HepG2 (cell line): ENCODE measurements at regions not wholly inside any gene's neighbourhood (a gene's known extent, or its start where the extent isn't known, plus 50 kb on each side); places are given as distances from the start of the nearest gene placed in this dataset.

ENCODE experiments used
- ATAC-seq: fragments of 200-7000 bp; cut with Tn5 transposase; 3 replicates; pipeline ENCODE4 v1.9.1; 2020; ENCODE audit warnings: mild to moderate bottlenecking, moderate library complexity
- BruUV-seq: library from RNA; stranded (reverse); fragments of 400-500 nt; replicated peaks from 2 replicates; lab custom pipeline; 2021; lab: Mats Ljungman, UMichigan
- CTCF ChIA-PET: fragments of 300-600 bp; formaldehyde crosslinking; extraction: SDS; loops from one replicate; lab custom pipeline; 2021; ENCODE audit warnings: low total read pairs, inconsistent platforms, low intra/inter-chr PET ratio; lab: Yijun Ruan, JAX
- POLR2A ChIA-PET: fragments of 350-600 bp; sonication (Branson Sonifier 250); formaldehyde crosslinking; loops from one replicate; lab custom pipeline; 2020; ENCODE audit warnings: antibody characterized with exemption, inconsistent platforms; lab: Yijun Ruan, JAX
- DNase-seq: peaks from one replicate; pipeline ENCODE4 v3.0.0-alpha.2; 2015; ENCODE audit warnings: low spot score
- FAIRE-seq: peaks from 3 replicates; lab custom pipeline; 2011; peaks lifted over from hg19 to GRCh38; lab: Jason Lieb, UNC
- H2AFZ ChIP-seq: one replicate; pipeline ENCODE4 v1.6.1; 2011; ENCODE audit warnings: low read length, inconsistent platforms
- H3K27ac ChIP-seq: fragments of 300-600 bp; 3 replicates; pipeline ENCODE4 v1.8.0; 2011; ENCODE audit warnings: mixed run types, mild to moderate bottlenecking, mixed read lengths, low read length, inconsistent platforms; ENCODE audit not compliant: insufficient read depth; ENCODE audit errors: extremely low read length
- H3K27me3 ChIP-seq, 2 experiments: fragments of 200-600 bp in 1 of 2; 2 replicates in 1 of 2; 3 replicates in 1 of 2; pipeline versions ENCODE4 v1.6.0 to v1.8.0; 2011; ENCODE audit warnings: low read length in 2 of 2, mild to moderate bottlenecking in 2 of 2, moderate library complexity in 2 of 2, inconsistent platforms in 1 of 2; ENCODE audit not compliant: insufficient read depth in 2 of 2, control insufficient read depth in 1 of 2
- H3K36me3 ChIP-seq, 2 experiments: fragments of 200-600 bp in 1 of 2; replicated peaks in 1 of 2; 2 replicates in 1 of 2; 3 replicates in 1 of 2; pipeline versions ENCODE4 v1.5.1 to v1.8.0; 2011; ENCODE audit warnings: low read length in 2 of 2, inconsistent platforms in 1 of 2; ENCODE audit not compliant: insufficient read depth in 2 of 2, control insufficient read depth in 1 of 2
- H3K4me1 ChIP-seq: 2 replicates; pipeline ENCODE4 v1.5.1; 2012; ENCODE audit warnings: low read length, inconsistent platforms; ENCODE audit not compliant: insufficient read depth
- H3K4me2 ChIP-seq: 2 replicates; pipeline ENCODE4 v1.6.0; 2011; ENCODE audit warnings: low read depth, low read length, inconsistent platforms
- H3K4me3 ChIP-seq, 3 experiments: fragments of 200-600 bp in 1 of 3; sonication (generic), shearing (Covaris generic) in 1 of 3; replicated peaks in 1 of 3; 2 replicates each; pipeline ENCODE4 v1.5.1; 2011 to 2016; ENCODE audit warnings: low read length in 3 of 3, inconsistent platforms in 2 of 3, low read depth in 2 of 3, mild to moderate bottlenecking in 2 of 3, control low read depth in 1 of 3, mixed read lengths in 1 of 3; ENCODE audit not compliant: insufficient read depth in 1 of 3
- H3K79me2 ChIP-seq: one replicate; pipeline ENCODE4 v1.6.1; 2011; ENCODE audit warnings: low read length, inconsistent platforms; ENCODE audit not compliant: insufficient read depth
- H3K9ac ChIP-seq: 2 replicates; pipeline ENCODE4 v1.6.0; 2011; ENCODE audit warnings: mild to moderate bottlenecking, low read depth, low read length, inconsistent platforms; ENCODE audit not compliant: insufficient read depth
- H3K9me3 ChIP-seq: 2 replicates; pipeline ENCODE4 v1.5.1; 2012; ENCODE audit warnings: mild to moderate bottlenecking, low read length
- H4K20me1 ChIP-seq: 2 replicates; pipeline ENCODE4 v1.6.0; 2011; ENCODE audit warnings: inconsistent platforms, mild to moderate bottlenecking, low read length, moderate library complexity; ENCODE audit not compliant: insufficient read depth
- ATAD3A ChIP-seq: sonication (generic); formaldehyde crosslinking; IDR thresholded peaks from 2 replicates; pipeline ENCODE4 v1.4.0; 2020; ENCODE audit warnings: missing genetic modification reagents
- FOXP1 ChIP-seq, 2 experiments: fragments of 450-650 bp in 1 of 2; IDR thresholded peaks; 2 replicates each; pipeline ENCODE4 v1.6.1; 2017 to 2018; ENCODE audit warnings: antibody characterized with exemption in 1 of 2
- HOXA7 ChIP-seq: sonication (generic); formaldehyde crosslinking; IDR thresholded peaks from 2 replicates; pipeline ENCODE4 v1.8.1; 2022; ENCODE audit warnings: mild to moderate bottlenecking, missing genetic modification reagents, moderate library complexity
- MEIS1 ChIP-seq: sonication (generic); formaldehyde crosslinking; IDR thresholded peaks from 2 replicates; pipeline ENCODE4 v1.9.0; 2021; ENCODE audit warnings: mild to moderate bottlenecking, missing genetic modification reagents, moderate library complexity, borderline replicate concordance
- NFRKB ChIP-seq: fragments of 450-650 bp; IDR thresholded peaks from 2 replicates; pipeline ENCODE4 v1.6.1; 2017
- NR3C1 ChIP-seq: sonication (generic); formaldehyde crosslinking; IDR thresholded peaks from 2 replicates; pipeline ENCODE4 v1.4.0; 2020; ENCODE audit warnings: missing genetic modification reagents
- RXRA ChIP-seq: sonication (generic); formaldehyde crosslinking; IDR thresholded peaks from 2 replicates; pipeline ENCODE4 v1.5.1; 2020; ENCODE audit warnings: missing genetic modification reagents
- ZBTB8A ChIP-seq: sonication (generic); formaldehyde crosslinking; IDR thresholded peaks from 2 replicates; pipeline ENCODE4 v1.4.0; 2020; ENCODE audit warnings: mild to moderate bottlenecking, low read depth, missing genetic modification reagents, borderline replicate concordance
- ZFP36L1 ChIP-seq: sonication (generic); formaldehyde crosslinking; IDR thresholded peaks from 2 replicates; pipeline ENCODE4 v1.8.0; 2022; ENCODE audit warnings: mild to moderate bottlenecking, missing genetic modification reagents, moderate library complexity
- ZNF331 ChIP-seq: sonication (generic); formaldehyde crosslinking; IDR thresholded peaks from 2 replicates; pipeline ENCODE4 v1.4.0; 2020; ENCODE audit warnings: missing genetic modification reagents
- ZNF530 ChIP-seq: sonication (generic); formaldehyde crosslinking; IDR thresholded peaks from 2 replicates; pipeline ENCODE4 v1.5.0; 2020; ENCODE audit warnings: low read depth, mild to moderate bottlenecking, missing genetic modification reagents
- ZNF598 ChIP-seq: sonication (generic); formaldehyde crosslinking; IDR thresholded peaks from 2 replicates; pipeline ENCODE4 v1.5.1; 2020; ENCODE audit warnings: mild to moderate bottlenecking, missing genetic modification reagents, borderline replicate concordance
- ZNF775 ChIP-seq: sonication (generic); formaldehyde crosslinking; IDR thresholded peaks from 2 replicates; pipeline ENCODE4 v1.4.0; 2020; ENCODE audit warnings: missing genetic modification reagents, mild to moderate bottlenecking, moderate library complexity, borderline replicate concordance
- WGBS: methylation state at CpG from one replicate; pipeline ENCODE4 v1.1.6; 2017; ENCODE audit warnings: low lambda C conversion rate; 5-methylcytosine and 5-hydroxymethylcytosine counted together
- in situ Hi-C: cut with HindIII; loops from 2 replicates; pipeline ENCODE4 v1.10.0; 2017; ENCODE audit warnings: low pct_unique_long_range_greater_than_20kb; ENCODE audit not compliant: extremely low pct_ligation_motif_present
- intact Hi-C: fragments of 100-400 bp; cut with micrococcal nuclease; formaldehyde crosslinking; loops from one replicate; pipeline ENCODE4 v1.10.0; 2022; ENCODE audit not compliant: unreplicated experiment
- TF ChIP-seq, protein P1 (sequence below): sonication (generic); formaldehyde crosslinking; conservative IDR thresholded peaks from 2 replicates; pipeline ENCODE4 v1.8.0; 2022; ENCODE audit warnings: mild to moderate bottlenecking, moderate library complexity, missing genetic modification reagents
- TF ChIP-seq, protein P2 (sequence below): IDR thresholded peaks from 2 replicates; pipeline ENCODE4 v1.4.0; 2020; ENCODE audit warnings: mild to moderate bottlenecking, missing genetic modification reagents
- TF ChIP-seq, protein P3 (sequence below): sonication (generic); formaldehyde crosslinking; IDR thresholded peaks from 2 replicates; pipeline ENCODE4 v1.4.0; 2020; ENCODE audit warnings: missing genetic modification reagents, borderline replicate concordance

DNA sequence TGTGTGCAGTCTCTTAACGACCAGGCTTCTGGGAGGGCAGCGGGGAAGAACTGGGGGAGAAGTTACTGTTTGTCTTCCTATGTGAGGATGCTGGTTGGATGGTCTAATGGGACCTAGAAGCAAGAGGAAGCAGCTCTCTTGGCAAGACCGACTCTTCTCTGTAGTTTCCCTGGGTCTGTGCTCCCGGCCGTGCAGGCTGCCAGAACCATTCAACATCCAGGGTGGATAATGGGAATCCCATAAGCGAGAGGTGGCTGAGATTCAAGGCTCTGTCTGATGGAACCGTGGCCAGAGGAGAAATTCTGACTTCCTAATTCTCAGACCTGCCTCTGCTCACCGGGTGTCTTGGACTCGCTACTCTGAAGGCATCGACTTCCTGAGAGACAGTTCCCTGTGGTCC is 561.0 kb upstream of the TBX3 start:
- Histone ChIP-seq H2AFZ (no peak overlapping the region), H3K27ac (no peak overlapping the region), H3K9me3 (no peaks in the 10 kb centered on the region), H3K4me3 (no peak overlapping the region), H3K36me3 (no peaks in the 10 kb centered on the region), H3K4me2 (no peak overlapping the region), H3K9ac (no peak overlapping the region), H4K20me1 (no peaks in the 10 kb centered on the region), H3K4me1 (no peaks in the 10 kb centered on the region), H3K27me3 (peaks cover 0 to 21% of the 10 kb centered on the region in 2 experiments; a peak in 2 of 5 replicates), H3K79me2 (no peaks in the 10 kb centered on the region)
- BruUV-seq: no TSS peak
- no peak for FAIRE-seq
- no peak for ATAC-seq
- ChIA-PET POLR2A (no interaction called here), CTCF (no interaction called here)
- WGBS: 21% methylated on average over 5 of the region's 10 CpGs
- no peak for DNase-seq
- in situ Hi-C loops (no loop called here), intact Hi-C loops (no loop called here)
- TF ChIP-seq ZNF530 (no peak), NFRKB (no peak), ZFP36L1 (CRISPR knock-in tag) (no peak), MEIS1 (CRISPR knock-in tag) (no peak), HOXA7 (no peak), ZNF331 (CRISPR knock-in tag) (no peak), ZNF775 (CRISPR knock-in tag) (no peak), ZNF598 (CRISPR knock-in tag) (no peak), RXRA (no peak), ATAD3A (CRISPR knock-in tag) (no peak), ZBTB8A (CRISPR knock-in tag) (no peak), FOXP1 (IDR thresholded peaks at IDR 0.05) (no peak), FOXP1 (CRISPR knock-in tag; IDR thresholded peaks at IDR 0.05) (no peak), NR3C1 (no peak)
- TF ChIP-seq, protein P1, sequence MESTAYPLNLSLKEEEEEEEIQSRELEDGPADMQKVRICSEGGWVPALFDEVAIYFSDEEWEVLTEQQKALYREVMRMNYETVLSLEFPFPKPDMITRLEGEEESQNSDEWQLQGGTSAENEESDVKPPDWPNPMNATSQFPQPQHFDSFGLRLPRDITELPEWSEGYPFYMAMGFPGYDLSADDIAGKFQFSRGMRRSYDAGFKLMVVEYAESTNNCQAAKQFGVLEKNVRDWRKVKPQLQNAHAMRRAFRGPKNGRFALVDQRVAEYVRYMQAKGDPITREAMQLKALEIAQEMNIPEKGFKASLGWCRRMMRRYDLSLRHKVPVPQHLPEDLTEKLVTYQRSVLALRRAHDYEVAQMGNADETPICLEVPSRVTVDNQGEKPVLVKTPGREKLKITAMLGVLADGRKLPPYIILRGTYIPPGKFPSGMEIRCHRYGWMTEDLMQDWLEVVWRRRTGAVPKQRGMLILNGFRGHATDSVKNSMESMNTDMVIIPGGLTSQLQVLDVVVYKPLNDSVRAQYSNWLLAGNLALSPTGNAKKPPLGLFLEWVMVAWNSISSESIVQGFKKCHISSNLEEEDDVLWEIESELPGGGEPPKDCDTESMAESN (CRISPR knock-in tag): no peak
- TF ChIP-seq, protein P2, sequence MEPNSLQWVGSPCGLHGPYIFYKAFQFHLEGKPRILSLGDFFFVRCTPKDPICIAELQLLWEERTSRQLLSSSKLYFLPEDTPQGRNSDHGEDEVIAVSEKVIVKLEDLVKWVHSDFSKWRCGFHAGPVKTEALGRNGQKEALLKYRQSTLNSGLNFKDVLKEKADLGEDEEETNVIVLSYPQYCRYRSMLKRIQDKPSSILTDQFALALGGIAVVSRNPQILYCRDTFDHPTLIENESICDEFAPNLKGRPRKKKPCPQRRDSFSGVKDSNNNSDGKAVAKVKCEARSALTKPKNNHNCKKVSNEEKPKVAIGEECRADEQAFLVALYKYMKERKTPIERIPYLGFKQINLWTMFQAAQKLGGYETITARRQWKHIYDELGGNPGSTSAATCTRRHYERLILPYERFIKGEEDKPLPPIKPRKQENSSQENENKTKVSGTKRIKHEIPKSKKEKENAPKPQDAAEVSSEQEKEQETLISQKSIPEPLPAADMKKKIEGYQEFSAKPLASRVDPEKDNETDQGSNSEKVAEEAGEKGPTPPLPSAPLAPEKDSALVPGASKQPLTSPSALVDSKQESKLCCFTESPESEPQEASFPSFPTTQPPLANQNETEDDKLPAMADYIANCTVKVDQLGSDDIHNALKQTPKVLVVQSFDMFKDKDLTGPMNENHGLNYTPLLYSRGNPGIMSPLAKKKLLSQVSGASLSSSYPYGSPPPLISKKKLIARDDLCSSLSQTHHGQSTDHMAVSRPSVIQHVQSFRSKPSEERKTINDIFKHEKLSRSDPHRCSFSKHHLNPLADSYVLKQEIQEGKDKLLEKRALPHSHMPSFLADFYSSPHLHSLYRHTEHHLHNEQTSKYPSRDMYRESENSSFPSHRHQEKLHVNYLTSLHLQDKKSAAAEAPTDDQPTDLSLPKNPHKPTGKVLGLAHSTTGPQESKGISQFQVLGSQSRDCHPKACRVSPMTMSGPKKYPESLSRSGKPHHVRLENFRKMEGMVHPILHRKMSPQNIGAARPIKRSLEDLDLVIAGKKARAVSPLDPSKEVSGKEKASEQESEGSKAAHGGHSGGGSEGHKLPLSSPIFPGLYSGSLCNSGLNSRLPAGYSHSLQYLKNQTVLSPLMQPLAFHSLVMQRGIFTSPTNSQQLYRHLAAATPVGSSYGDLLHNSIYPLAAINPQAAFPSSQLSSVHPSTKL (CRISPR knock-in tag): no peak
- TF ChIP-seq, protein P3, sequence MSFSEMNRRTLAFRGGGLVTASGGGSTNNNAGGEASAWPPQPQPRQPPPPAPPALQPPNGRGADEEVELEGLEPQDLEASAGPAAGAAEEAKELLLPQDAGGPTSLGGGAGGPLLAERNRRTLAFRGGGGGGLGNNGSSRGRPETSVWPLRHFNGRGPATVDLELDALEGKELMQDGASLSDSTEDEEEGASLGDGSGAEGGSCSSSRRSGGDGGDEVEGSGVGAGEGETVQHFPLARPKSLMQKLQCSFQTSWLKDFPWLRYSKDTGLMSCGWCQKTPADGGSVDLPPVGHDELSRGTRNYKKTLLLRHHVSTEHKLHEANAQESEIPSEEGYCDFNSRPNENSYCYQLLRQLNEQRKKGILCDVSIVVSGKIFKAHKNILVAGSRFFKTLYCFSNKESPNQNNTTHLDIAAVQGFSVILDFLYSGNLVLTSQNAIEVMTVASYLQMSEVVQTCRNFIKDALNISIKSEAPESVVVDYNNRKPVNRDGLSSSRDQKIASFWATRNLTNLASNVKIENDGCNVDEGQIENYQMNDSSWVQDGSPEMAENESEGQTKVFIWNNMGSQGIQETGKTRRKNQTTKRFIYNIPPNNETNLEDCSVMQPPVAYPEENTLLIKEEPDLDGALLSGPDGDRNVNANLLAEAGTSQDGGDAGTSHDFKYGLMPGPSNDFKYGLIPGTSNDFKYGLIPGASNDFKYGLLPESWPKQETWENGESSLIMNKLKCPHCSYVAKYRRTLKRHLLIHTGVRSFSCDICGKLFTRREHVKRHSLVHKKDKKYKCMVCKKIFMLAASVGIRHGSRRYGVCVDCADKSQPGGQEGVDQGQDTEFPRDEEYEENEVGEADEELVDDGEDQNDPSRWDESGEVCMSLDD (CRISPR knock-in tag): no peak
